ENCODE measurements at regions not wholly inside any gene's neighbourhood (a gene's known extent, or its start where the extent isn't known, plus 50 kb on each side); places are given as distances from the start of the nearest gene placed in this dataset.

DNA sequence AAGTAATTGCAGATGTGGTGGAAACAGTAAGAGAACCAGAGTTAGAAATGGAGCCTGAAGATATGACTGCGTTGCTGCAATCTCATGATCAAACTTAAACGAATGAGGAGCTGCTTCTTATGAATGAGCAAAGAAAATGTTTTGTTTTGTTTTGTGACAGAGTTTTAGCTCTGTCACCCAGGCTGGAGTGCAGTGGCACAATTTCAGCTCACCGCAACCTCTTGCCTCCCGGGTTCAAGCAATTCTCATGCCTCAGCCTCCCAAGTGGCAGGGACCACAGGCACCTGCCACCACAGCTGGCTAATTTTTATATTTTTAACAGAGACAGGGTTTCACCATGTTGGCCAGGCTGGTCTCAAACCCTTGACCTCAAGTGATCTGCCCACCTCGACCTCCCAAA is 53.3 kb upstream of the NFASC start:
- TF ChIP-seq, protein P1, sequence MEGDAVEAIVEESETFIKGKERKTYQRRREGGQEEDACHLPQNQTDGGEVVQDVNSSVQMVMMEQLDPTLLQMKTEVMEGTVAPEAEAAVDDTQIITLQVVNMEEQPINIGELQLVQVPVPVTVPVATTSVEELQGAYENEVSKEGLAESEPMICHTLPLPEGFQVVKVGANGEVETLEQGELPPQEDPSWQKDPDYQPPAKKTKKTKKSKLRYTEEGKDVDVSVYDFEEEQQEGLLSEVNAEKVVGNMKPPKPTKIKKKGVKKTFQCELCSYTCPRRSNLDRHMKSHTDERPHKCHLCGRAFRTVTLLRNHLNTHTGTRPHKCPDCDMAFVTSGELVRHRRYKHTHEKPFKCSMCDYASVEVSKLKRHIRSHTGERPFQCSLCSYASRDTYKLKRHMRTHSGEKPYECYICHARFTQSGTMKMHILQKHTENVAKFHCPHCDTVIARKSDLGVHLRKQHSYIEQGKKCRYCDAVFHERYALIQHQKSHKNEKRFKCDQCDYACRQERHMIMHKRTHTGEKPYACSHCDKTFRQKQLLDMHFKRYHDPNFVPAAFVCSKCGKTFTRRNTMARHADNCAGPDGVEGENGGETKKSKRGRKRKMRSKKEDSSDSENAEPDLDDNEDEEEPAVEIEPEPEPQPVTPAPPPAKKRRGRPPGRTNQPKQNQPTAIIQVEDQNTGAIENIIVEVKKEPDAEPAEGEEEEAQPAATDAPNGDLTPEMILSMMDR (IDR thresholded peaks at IDR 0.05; ENCODE audit: low read depth, low read length), result no peak
- Histone ChIP-seq H3K4me3 (ENCODE audit: low read depth, low read length) (no peak overlapping the region), H3K27me3 (ENCODE audit: control insufficient read depth, insufficient read depth, low read length) (peaks cover 10% of the 10 kb centered on the region), H3K9me3 (ENCODE audit: control insufficient read depth, insufficient read depth, low read length) (no peaks in the 10 kb centered on the region), H3K27ac (ENCODE audit: low read depth, low read length) (no peak overlapping the region)
- DNase-seq (ENCODE audit: low read depth, low spot score), result no peak
- POLR2A ChIA-PET, result no interaction called here
- CTCF ChIA-PET, result interaction anchor here (1.3 to 6.0 kb wide), 2 partner anchors 10 to 252 kb away, joined by 3 to 44 read pairs; no protein-coding TSS in a partner anchor

DNA sequence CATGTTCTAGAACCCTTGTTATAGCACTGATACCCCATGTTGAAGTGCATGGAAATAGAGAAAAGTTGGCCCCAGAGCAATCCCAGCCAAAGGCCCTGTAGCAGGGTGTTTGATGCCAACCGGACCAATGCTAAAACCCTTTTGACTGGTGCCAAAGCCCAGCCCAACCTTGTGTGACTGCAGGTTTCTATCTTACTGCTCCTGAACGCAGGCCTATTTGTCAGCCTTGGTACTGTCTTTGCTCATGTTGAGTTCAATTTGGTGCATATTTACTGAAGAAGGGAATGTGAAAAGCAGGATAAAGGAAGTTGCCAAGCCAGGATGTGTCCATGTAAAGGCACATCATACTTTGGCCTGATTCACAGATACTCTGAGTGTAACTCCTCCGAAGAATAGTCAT is 51.7 kb upstream of the NFASC start:
- ChIA-PET POLR2A (no interaction called here), CTCF (interaction anchor here (6.0 kb wide), 1 partner anchor 11 kb away, joined by 44 read pairs; no protein-coding TSS in a partner anchor)
- no peak for DNase-seq (ENCODE audit: low read depth, low spot score)
- TF ChIP-seq, protein P1 (IDR thresholded peaks at IDR 0.05; ENCODE audit: low read depth, low read length), result no peak
- no peak overlapping the region for H3K27ac ChIP-seq (ENCODE audit: low read depth, low read length)
- peaks cover 10% of the 10 kb centered on the region for H3K27me3 ChIP-seq (ENCODE audit: control insufficient read depth, insufficient read depth, low read length)
- H3K4me3 ChIP-seq (ENCODE audit: low read depth, low read length), result no peak overlapping the region
- H3K9me3 ChIP-seq (ENCODE audit: control insufficient read depth, insufficient read depth, low read length), result no peaks in the 10 kb centered on the region

DNA sequence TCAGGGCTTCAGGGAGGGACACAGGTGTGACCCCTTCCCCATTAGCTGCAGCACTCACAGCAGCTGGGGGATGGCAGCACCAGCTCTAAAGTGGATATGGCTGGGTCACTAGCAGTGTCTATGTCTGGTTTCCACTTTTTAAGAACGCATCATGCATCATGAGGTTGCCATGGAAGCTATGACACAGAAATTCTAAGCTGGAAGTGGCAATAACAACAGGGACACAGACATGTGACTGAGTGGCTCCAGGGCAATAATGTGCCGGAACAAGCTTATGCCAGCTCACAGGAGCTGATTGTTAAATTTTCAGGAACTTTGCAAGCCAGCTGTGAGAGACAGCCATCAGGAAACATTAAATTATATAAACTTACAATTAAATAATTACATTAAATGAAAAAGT is 51.2 kb upstream of the NFASC start:
- no peak overlapping the region for H3K4me3 ChIP-seq (ENCODE audit: low read depth, low read length)
- H3K27ac ChIP-seq (ENCODE audit: low read depth, low read length), result no peak overlapping the region
- DNase-seq (ENCODE audit: low read depth, low spot score), result no peak
- H3K9me3 ChIP-seq (ENCODE audit: control insufficient read depth, insufficient read depth, low read length), result no peaks in the 10 kb centered on the region
- CTCF ChIA-PET, result interaction anchor here (0.6 to 6.0 kb wide), 3 partner anchors 12 to 254 kb away, joined by 3 to 44 read pairs (median 5); no protein-coding TSS in a partner anchor
- TF ChIP-seq, protein P1 (IDR thresholded peaks at IDR 0.05; ENCODE audit: low read depth, low read length), result no peak
- H3K27me3 ChIP-seq (ENCODE audit: control insufficient read depth, insufficient read depth, low read length), result peaks cover 10% of the 10 kb centered on the region
- POLR2A ChIA-PET, result no interaction called here
